Effector CD8-positive, alpha-beta T cell (primary cell): ENCODE measurements at regions not wholly inside any gene's neighbourhood (a gene's known extent, or its start where the extent isn't known, plus 50 kb on each side); places are given as distances from the start of the nearest gene placed in this dataset.
"Not testable (repeated sequence)": the region's sequence is repeated elsewhere in the genome, so short reads cannot be mapped to it uniquely, and the experiment has no call there.

ENCODE experiments used
- DNase-seq: peaks from one replicate; lab custom pipeline; 2025; lab: John Stamatoyannopoulos, UW

- no peak for DNase-seq
Measured at GRCh38 chr22:49676783-49677494, 150.7 kb downstream of the BRD1 start.

- DNase-seq: no peak
Measured at GRCh38 chr22:49676230-49676629, 151.4 kb downstream of the BRD1 start.

- no peak for DNase-seq
Measured at GRCh38 chr22:49674479-49675050, 153.1 kb downstream of the BRD1 start.

GRCh38 chr22:49673048-49673447 lies 154.6 kb downstream of the BRD1 start:
- no peak for DNase-seq

GRCh38 chr22:49672014-49672516 lies 155.6 kb downstream of the BRD1 start:
- no peak for DNase-seq

GRCh38 chr22:49671331-49672013 lies 156.2 kb downstream of the BRD1 start:
- no peak for DNase-seq

- DNase-seq: no peak
Measured at GRCh38 chr22:49670456-49671330, 157.0 kb downstream of the BRD1 start.

- DNase-seq: not testable (repeated sequence)
Measured at GRCh38 chr22:49669969-49670455, 157.7 kb downstream of the BRD1 start.

GRCh38 chr22:49669427-49669968 lies 158.2 kb downstream of the BRD1 start:
- not testable (repeated sequence) for DNase-seq

- no peak for DNase-seq
Measured at GRCh38 chr22:49668402-49668801, 159.3 kb downstream of the BRD1 start.

- DNase-seq: no peak
Measured at GRCh38 chr22:49667236-49667635, 160.4 kb downstream of the BRD1 start.

- DNase-seq: no peak
Measured at GRCh38 chr22:49666146-49666809, 161.4 kb downstream of the BRD1 start.

GRCh38 chr22:49664891-49665290 lies 162.8 kb downstream of the BRD1 start:
- DNase-seq: no peak

- DNase-seq: no peak
Measured at GRCh38 chr22:49664371-49664881, 163.2 kb downstream of the BRD1 start.

GRCh38 chr22:49663823-49664222 lies 163.8 kb downstream of the BRD1 start:
- no peak for DNase-seq

GRCh38 chr22:49663311-49663711 lies 164.4 kb downstream of the BRD1 start:
- no peak for DNase-seq

- DNase-seq: no peak
Measured at GRCh38 chr22:49662681-49663080, 165.0 kb downstream of the BRD1 start.

GRCh38 chr22:49660794-49661781 lies 166.6 kb downstream of the BRD1 start:
- no peak for DNase-seq

GRCh38 chr22:49660321-49660720 lies 167.4 kb downstream of the BRD1 start:
- DNase-seq: no peak

- no peak for DNase-seq
Measured at GRCh38 chr22:49659924-49660315, 167.8 kb downstream of the BRD1 start.
